ENCODE measurements at regions not wholly inside any gene's neighbourhood (a gene's known extent, or its start where the extent isn't known, plus 50 kb on each side); places are given as distances from the start of the nearest gene placed in this dataset.

- DNase-seq (ENCODE audit: low read depth): peak; percentile 0
- H3K4me3 ChIP-seq (ENCODE audit: low read depth, low read length): no peak overlapping the region
- no peak for TF ChIP-seq CTCF (IDR thresholded peaks at IDR 0.05; ENCODE audit: low read depth, low read length, missing control alignments)
- in situ Hi-C loops (cut with HindIII; ENCODE audit: low sequenced_read_pairs): no loop called here
These were observed 648.5 kb downstream of the TFAP2A start for GRCh38 chr6:9766240-9766915.

GRCh38 chr6:9761220-9761619 is 653.7 kb downstream of the TFAP2A start:
- no peak for TF ChIP-seq CTCF (IDR thresholded peaks at IDR 0.05; ENCODE audit: low read depth, low read length, missing control alignments)
- in situ Hi-C loops (cut with HindIII; ENCODE audit: low sequenced_read_pairs): no loop called here
- no peak overlapping the region for H3K4me3 ChIP-seq (ENCODE audit: low read depth, low read length)
- no peak for DNase-seq (ENCODE audit: low read depth)

- no peak overlapping the region for H3K4me3 ChIP-seq (ENCODE audit: low read depth, low read length)
- in situ Hi-C loops (cut with HindIII; ENCODE audit: low sequenced_read_pairs): no loop called here
- DNase-seq (ENCODE audit: low read depth): no peak
- no peak for TF ChIP-seq CTCF (IDR thresholded peaks at IDR 0.05; ENCODE audit: low read depth, low read length, missing control alignments)
These were observed 660.4 kb downstream of the TFAP2A start for GRCh38 chr6:9754515-9754914.

GRCh38 chr6:9745966-9746365 is 668.9 kb downstream of the TFAP2A start:
- no peak overlapping the region for H3K4me3 ChIP-seq (ENCODE audit: low read depth, low read length)
- in situ Hi-C loops (cut with HindIII; ENCODE audit: low sequenced_read_pairs): no loop called here
- no peak for TF ChIP-seq CTCF (IDR thresholded peaks at IDR 0.05; ENCODE audit: low read depth, low read length, missing control alignments)
- DNase-seq (ENCODE audit: low read depth): no peak

- TF ChIP-seq CTCF (IDR thresholded peaks at IDR 0.05; ENCODE audit: low read depth, low read length, missing control alignments): no peak
- in situ Hi-C loops (cut with HindIII; ENCODE audit: low sequenced_read_pairs): no loop called here
- DNase-seq (ENCODE audit: low read depth): no peak
- H3K4me3 ChIP-seq (ENCODE audit: low read depth, low read length): no peak overlapping the region
These were observed 669.4 kb downstream of the TFAP2A start for GRCh38 chr6:9745476-9745875.

GRCh38 chr6:9744119-9744518 is 670.8 kb downstream of the TFAP2A start:
- in situ Hi-C loops (cut with HindIII; ENCODE audit: low sequenced_read_pairs): no loop called here
- no peak for TF ChIP-seq CTCF (IDR thresholded peaks at IDR 0.05; ENCODE audit: low read depth, low read length, missing control alignments)
- DNase-seq (ENCODE audit: low read depth): no peak
- no peak overlapping the region for H3K4me3 ChIP-seq (ENCODE audit: low read depth, low read length)
